Calu3 (cell line): ENCODE measurements at regions not wholly inside any gene's neighbourhood (a gene's known extent, or its start where the extent isn't known, plus 50 kb on each side); places are given as distances from the start of the nearest gene placed in this dataset.

Source experiments
- BruUV-seq: library from RNA; stranded (reverse); fragments of 400-500 nt; replicated peaks from 2 replicates; lab custom pipeline; 2021; lab: Mats Ljungman, UMichigan
- CTCF ChIA-PET: fragments of 300-600 bp; sonication (Branson Sonifier 250); formaldehyde crosslinking; loops from one replicate; lab custom pipeline; 2022; ENCODE audit warnings: antibody characterized with exemption; lab: Charles Lee
- DNase-seq: peaks from one replicate; pipeline ENCODE4 v3.0.0; 2022
- H3K27ac Mint-ChIP-seq: one replicate; pipeline ENCODE4 v1.8.0; 2022; ENCODE audit warnings: mixed read lengths; ENCODE audit not compliant: unreplicated experiment
- H3K27me3 Mint-ChIP-seq: one replicate; pipeline ENCODE4 v1.8.0; 2022; ENCODE audit warnings: mixed read lengths; ENCODE audit not compliant: unreplicated experiment
- H3K36me3 Mint-ChIP-seq: one replicate; pipeline ENCODE4 v1.8.0; 2022; ENCODE audit warnings: mild to moderate bottlenecking, moderate library complexity, mixed read lengths; ENCODE audit not compliant: insufficient read depth, unreplicated experiment
- H3K4me1 Mint-ChIP-seq: one replicate; pipeline ENCODE4 v1.8.0; 2022; ENCODE audit warnings: mild to moderate bottlenecking, low read depth, mixed read lengths; ENCODE audit not compliant: unreplicated experiment
- H3K4me3 Mint-ChIP-seq: one replicate; pipeline ENCODE4 v1.8.0; 2022; ENCODE audit warnings: mild to moderate bottlenecking, low read depth, moderate library complexity, mixed read lengths; ENCODE audit not compliant: unreplicated experiment
- H3K9me3 Mint-ChIP-seq: one replicate; pipeline ENCODE4 v1.8.0; 2022; ENCODE audit warnings: low read depth, mixed read lengths; ENCODE audit not compliant: unreplicated experiment
- intact Hi-C: fragments of 100-400 bp; cut with micrococcal nuclease; formaldehyde crosslinking; loops from one replicate; pipeline ENCODE4 v1.10.0; 2022; ENCODE audit not compliant: unreplicated experiment
- TF ChIP-seq, protein P1 (sequence below): fragments of 200-600 bp; IDR thresholded peaks from one replicate; pipeline ENCODE4 v1.8.0; 2022; ENCODE audit warnings: antibody characterized with exemption; ENCODE audit not compliant: unreplicated experiment

- intact Hi-C loops: no loop called here
- no peaks in the 10 kb centered on the region for H3K4me1 Mint-ChIP-seq
- H3K27ac Mint-ChIP-seq: no peak overlapping the region
- CTCF ChIA-PET: no interaction called here
- DNase-seq: no peak
- no peak overlapping the region for H3K4me3 Mint-ChIP-seq
- H3K9me3 Mint-ChIP-seq: peaks cover 11% of the 10 kb centered on the region
- TF ChIP-seq, protein P1, sequence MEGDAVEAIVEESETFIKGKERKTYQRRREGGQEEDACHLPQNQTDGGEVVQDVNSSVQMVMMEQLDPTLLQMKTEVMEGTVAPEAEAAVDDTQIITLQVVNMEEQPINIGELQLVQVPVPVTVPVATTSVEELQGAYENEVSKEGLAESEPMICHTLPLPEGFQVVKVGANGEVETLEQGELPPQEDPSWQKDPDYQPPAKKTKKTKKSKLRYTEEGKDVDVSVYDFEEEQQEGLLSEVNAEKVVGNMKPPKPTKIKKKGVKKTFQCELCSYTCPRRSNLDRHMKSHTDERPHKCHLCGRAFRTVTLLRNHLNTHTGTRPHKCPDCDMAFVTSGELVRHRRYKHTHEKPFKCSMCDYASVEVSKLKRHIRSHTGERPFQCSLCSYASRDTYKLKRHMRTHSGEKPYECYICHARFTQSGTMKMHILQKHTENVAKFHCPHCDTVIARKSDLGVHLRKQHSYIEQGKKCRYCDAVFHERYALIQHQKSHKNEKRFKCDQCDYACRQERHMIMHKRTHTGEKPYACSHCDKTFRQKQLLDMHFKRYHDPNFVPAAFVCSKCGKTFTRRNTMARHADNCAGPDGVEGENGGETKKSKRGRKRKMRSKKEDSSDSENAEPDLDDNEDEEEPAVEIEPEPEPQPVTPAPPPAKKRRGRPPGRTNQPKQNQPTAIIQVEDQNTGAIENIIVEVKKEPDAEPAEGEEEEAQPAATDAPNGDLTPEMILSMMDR: no peak
- no TSS peak for BruUV-seq
- no peaks in the 10 kb centered on the region for H3K36me3 Mint-ChIP-seq
- H3K27me3 Mint-ChIP-seq: no peaks in the 10 kb centered on the region
These were observed 190.4 kb upstream of the SOX11 start for GRCh38 chr2:5501807-5502206.

DNA sequence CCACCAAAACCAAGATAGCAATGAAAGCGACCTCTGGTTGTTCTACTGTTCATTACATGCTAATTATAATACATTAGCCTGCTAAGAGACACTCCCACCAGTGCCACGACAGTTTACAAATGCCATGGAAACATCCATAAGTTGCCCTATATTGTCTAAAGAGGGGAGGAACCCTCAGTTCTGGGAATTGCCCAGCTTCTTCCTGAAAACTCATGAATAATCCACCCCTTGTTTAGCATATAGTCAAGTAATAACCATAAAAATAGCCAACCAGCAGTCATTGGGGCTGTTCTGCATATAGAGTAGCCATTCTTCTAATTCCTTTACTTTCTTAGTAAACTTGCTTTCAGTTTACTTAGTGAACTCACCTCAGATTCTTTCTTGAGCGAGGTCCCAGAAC is 189.8 kb upstream of the SOX11 start:
- intact Hi-C loops: no loop called here
- CTCF ChIA-PET: no interaction called here
- no peak overlapping the region for H3K4me3 Mint-ChIP-seq
- TF ChIP-seq, protein P1: no peak
- H3K27me3 Mint-ChIP-seq: no peaks in the 10 kb centered on the region
- no peak for DNase-seq
- H3K9me3 Mint-ChIP-seq: peaks cover 11% of the 10 kb centered on the region
- no peak overlapping the region for H3K27ac Mint-ChIP-seq
- no TSS peak for BruUV-seq
- H3K4me1 Mint-ChIP-seq: no peaks in the 10 kb centered on the region
- H3K36me3 Mint-ChIP-seq: no peaks in the 10 kb centered on the region

- DNase-seq: no peak
- H3K9me3 Mint-ChIP-seq: peaks cover 7% of the 10 kb centered on the region
- no peak overlapping the region for H3K4me3 Mint-ChIP-seq
- CTCF ChIA-PET: no interaction called here
- no peak overlapping the region for H3K27ac Mint-ChIP-seq
- BruUV-seq: no TSS peak
- no peaks in the 10 kb centered on the region for H3K27me3 Mint-ChIP-seq
- TF ChIP-seq, protein P1: no peak
- no peaks in the 10 kb centered on the region for H3K36me3 Mint-ChIP-seq
- H3K4me1 Mint-ChIP-seq: no peaks in the 10 kb centered on the region
- intact Hi-C loops: no loop called here
These were observed 187.4 kb upstream of the SOX11 start for GRCh38 chr2:5504756-5505155.

DNA sequence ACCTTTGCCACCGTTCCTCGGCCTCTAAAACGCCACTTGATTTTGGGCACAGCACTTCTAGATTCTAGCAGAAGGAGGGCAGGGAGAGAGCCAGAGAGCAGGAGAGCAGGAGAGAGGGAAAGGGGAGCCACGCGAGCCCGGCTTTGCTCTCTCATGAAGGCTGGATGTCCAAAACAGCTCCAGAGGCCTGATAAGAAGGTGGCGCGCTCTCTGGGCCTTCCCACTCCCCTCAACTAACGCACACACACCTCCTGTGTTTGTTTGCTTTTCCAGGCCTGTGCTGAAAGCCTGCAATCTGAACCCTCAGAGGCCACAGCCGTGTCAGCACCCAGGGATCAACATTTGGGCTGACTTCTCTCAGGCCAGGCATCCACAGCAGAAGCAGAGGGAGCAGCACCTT is 184.8 kb upstream of the SOX11 start:
- no peaks in the 10 kb centered on the region for H3K36me3 Mint-ChIP-seq
- no peak overlapping the region for H3K27ac Mint-ChIP-seq
- no peak overlapping the region for H3K4me3 Mint-ChIP-seq
- H3K4me1 Mint-ChIP-seq: no peaks in the 10 kb centered on the region
- CTCF ChIA-PET: no interaction called here
- TF ChIP-seq, protein P1: no peak
- DNase-seq: no peak
- BruUV-seq: no TSS peak
- intact Hi-C loops: no loop called here
- H3K9me3 Mint-ChIP-seq: peaks cover 5% of the 10 kb centered on the region
- no peaks in the 10 kb centered on the region for H3K27me3 Mint-ChIP-seq
